HG03108 (cell line): ENCODE measurements at regions not wholly inside any gene's neighbourhood (a gene's known extent, or its start where the extent isn't known, plus 50 kb on each side); places are given as distances from the start of the nearest gene placed in this dataset.
A peak's percentile ranks its signal among the peaks of the same experiment; 100 is the strongest.

ENCODE experiments used
- ATAC-seq: cut with Tn5 transposase; IDR thresholded peaks from one replicate; pipeline ENCODE4 v1.9.1; 2021; ENCODE audit warnings: moderate library complexity; ENCODE audit not compliant: unreplicated experiment

DNA sequence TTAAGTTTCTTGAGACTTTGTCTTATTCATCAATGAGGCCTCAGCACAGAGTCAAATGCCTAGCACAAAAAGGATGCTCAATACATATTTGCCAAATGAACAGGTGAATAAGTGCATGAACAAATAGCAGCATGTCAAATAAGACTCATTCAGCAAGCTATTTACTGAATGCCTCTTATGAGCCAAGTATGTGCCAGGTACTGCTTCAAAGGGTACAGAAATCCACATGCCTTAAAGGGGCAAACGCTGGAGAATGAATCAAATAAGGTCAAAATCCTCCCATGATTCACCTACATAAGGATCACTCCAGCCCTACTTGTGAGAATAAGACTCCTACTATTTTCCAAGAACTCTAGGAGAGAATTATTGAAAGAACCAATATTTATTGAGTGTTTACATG lies 260.2 kb upstream of the CPEB2 start:
- ATAC-seq, result no peak

DNA sequence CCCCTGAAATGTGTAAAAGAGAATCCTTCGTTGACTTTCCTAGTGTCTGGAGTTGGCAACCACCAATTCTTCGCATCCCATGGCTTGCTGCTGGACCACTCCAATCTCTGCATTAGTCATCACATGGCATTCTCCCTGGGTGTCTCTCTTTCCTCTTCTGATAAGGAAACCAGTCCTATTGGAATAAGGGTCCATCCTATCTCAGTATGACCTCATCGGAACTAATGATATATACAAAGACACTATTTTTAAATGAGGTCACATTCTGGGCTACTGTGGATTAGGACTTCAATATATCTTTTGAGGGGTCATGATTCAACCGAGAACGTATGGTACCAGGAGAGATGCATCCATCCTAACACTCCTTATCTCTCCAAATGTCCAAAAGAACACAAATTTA lies 259.1 kb upstream of the CPEB2 start:
- ATAC-seq, result no peak

DNA sequence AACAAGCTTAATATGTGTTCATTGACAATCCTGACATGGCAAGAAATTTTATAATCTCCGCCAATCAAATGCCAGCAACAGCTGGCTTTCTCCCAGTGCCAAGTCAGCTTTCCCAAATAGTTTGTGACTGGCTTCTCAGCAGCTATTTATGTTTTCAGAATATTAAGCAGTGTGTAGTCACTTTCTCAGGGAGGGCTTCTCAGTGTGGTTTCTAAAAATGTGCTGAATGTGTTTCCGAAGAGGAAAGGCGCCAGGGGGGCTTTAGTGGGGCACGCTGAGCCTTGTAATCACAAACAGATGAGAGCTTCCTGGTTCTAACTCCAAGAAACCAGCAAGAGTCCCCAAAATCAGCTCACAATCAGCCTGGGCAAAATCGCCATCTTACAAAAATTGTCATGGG lies 258.7 kb upstream of the CPEB2 start:
- ATAC-seq, result no peak

DNA sequence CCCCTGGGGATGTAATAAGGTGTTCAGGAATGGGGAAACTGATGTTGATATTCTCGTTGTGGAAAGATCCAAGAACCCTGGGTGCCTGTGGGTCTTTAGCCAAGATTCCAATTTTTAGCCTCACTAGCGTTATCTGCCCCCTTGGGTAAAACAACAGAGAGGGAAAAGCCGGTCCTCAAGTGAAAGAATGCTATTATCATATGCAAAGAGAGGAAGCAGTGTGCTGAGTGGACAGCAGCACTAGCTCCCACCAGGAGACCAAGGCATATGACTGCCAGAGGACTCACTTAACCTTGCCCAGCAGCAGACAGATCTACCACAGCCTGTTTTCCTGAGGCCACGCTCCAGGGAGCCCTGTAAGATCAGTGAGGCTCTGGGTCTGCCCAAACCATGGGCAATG lies 257.9 kb upstream of the CPEB2 start:
- no peak for ATAC-seq

DNA sequence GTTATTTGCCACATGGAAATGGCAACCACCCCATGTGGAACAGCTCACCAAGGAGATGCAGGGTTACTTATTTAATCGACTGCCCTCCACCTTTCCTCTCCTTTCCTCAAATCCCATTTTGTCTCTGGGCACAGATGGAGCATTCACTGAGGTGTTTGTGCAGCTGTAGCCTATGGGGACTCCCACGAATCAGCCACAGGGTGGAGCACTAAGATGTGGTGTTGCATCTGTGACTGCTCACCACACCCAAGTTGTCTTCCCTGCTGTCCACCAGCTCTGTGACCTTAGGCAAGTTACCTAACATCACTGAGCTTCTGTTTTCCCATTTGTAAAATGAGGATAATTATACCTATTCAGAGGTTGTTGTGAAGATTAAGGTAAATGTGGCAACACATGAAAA lies 252.4 kb upstream of the CPEB2 start:
- no peak for ATAC-seq

DNA sequence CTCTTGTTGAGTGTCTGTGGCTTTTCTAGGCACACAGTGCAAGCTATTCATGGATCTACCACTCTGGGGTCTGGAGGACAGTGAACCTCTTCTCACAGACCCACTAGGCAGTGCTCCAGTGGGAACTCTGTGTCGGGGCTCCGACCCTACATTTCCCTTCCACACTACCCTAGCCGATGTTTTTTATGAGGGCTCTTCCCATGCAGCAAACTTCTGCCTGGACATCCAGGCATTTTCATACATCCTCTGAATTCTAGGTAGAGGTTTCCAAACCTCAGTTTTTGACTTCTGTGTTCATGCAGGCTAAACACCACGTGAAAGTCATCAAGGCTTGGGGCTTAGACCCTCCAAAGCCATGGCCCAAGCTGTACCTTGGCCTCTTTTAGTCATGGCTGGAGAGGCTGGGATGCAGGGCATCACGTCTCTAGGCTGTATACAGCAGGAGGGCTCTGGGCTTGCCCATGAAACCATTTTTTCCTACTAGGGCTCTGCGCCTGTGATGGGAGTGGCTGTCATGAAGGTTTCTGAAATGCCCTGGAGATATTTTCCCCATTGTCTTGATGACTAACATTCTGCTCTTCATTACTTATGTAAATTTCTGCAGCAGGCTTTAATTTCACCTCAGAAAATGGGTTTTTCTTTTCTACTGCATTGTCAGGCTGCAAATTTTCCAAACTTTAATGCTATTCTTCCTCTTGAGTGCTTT lies 249.8 kb upstream of the CPEB2 start:
- no peak for ATAC-seq

DNA sequence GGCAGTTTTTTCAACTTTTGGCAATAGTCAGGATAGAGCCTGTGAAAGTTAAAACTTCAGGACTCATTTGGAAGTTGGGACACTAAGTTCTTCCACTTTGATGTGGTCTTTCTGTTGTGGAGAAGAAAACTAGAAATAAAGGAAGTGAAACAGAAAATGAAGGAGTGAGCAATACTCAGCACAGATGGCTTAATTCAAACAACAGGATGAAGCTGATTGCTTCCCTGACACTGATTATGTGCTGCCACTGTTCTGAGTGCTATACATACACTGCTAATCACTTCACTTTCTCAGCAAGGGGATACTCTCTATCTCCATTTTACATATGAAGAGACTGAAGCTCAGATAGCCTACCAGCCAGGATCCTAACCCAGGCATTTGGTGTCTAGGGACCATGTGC lies 235.1 kb upstream of the CPEB2 start:
- ATAC-seq, result no peak

DNA sequence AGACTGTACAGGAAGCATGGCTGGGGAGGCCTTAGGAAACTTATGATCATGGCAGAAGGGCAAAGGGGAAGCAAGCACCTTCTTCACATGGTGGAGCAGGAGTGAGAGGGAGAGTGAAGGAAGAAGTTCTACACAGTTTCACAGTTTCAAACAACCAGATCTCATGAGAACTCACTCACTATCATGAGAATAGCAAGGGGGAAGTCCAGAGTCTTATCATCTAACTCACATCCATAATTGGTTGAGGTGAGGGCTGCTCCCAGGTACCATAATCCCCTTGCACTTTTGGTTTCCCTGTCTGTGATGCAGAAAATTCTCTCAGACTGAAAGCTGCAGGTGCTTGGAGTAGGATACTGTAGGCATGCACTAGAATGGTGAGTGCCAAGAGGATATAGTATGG lies 233.8 kb upstream of the CPEB2 start:
- ATAC-seq, result no peak

DNA sequence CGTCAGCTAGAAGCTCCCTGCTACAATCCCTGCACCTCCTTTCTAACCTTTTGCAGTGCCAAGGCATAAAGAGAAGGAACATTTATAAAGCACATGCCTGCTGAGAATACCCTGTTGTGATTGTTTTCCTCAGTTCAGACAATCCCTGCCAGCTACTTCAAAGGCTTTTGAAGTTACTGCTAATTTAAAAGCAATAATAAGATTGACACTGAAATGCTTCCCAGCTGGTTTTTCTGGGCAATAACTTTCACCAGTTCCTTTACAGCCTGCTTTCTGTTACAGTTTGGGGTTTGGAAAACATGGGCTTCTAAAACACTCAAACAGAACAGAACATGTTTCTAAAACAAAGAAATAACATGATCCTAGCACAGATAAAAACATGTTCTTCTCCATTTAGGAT lies 232.3 kb upstream of the CPEB2 start:
- ATAC-seq, result no peak

DNA sequence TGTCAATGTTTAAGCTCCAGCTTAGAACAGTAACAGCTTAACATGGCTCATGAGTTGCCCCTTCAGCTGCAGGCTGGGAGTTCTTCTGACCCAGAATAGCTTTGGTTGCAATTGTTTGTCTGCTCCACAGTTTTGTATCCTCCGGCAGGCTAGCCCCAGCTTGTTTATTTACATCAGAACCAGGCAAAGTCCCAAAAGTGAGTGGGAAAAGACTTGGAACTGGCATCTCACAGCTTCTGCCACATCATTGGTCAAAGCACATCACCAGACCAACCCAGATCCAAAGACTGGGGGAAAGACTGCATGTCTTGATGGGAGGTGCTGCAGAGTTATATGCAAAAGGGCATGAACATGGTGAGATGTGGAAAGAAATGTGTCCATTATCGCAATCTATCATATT lies 231.2 kb upstream of the CPEB2 start:
- no peak for ATAC-seq

DNA sequence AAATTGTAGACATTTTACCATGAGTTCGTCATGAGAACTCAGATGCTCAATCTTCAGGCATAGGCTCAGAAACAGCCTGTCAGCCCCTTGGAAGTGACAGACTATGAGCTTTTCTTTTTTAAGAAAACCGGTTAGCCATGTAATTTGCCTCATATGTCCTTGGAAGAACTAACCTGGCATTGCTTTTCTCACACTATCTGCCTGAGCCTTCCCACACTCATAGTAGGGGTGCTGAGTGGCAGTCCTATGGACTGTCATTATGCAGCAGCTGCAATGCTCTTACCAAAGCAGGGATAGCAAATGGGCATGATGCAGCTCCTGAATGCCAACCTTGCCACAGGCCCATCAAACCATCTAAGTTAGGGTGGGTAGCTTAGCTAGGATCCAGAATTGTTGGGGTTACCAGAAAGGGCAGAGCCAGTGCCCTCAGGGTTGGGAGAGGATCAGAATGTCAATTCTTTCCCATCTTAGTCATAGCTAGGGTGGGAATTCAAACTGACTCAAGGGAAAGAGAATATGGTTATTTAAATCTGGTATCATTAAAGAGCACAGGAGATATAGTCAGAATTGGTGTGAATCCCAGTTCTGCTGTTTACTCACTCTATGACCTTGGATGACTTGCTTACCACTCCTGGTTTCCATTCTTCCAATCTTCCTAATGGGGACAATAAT lies 230.6 kb upstream of the CPEB2 start:
- ATAC-seq, result no peak

DNA sequence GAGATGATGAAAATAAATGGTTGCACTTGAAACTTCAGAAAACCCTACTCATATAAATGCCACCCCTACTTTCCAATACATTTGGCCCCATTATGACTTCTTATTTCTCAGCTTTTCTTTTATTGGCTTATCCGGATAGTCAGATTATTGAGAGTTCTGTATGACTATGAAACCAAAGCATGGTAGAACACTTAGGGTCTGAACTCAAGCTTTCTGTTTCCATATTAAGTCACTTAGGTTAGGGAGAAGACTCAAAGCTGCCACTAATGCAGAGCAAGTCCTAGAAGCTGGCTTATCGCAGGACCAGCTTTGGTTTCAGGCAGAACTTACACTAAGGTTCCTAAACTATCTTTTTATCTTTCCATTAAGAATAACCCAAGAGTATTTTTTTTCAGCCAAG lies 229.9 kb upstream of the CPEB2 start:
- no peak for ATAC-seq

DNA sequence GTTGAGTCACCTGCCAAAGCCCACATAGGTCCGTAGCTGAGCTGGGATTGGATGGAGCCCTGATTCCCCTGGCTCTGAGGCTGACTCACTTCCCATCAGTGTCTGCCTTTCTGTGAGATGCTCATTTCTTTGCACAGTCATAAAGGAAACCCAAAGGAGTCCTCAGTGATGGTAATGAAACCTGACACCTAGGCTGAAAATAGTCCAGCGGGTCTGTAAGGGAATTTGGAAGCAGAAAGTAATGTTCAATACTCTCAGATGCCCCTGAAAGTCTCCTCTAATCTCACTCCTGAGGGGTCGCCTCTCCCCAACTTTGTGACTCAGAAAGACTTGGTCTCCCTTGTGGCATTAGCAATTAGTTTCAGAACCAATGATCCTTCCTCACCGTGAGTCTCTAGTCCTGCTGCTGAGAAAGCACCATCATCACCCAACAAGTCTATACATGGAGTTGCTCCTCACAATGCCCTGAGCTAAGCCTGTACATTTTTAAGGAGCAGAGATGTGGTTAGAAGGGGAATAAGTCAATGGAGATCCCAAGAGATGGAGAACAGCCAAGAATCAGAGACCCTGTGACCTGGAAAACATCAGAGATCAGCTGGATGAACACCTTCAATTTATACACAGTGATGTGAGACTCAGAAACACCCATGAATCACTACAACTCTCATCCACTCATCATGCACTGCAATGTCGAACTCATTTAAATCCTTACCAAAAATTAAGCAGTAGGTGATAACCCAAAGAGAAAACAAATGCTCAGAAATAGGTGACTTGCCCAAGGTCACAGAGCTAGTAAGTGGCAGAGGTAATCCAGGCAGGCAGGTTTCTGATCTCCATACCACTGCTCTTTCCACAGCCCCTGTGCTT lies 219.0 kb upstream of the CPEB2 start:
- peak; percentile 88 for ATAC-seq

DNA sequence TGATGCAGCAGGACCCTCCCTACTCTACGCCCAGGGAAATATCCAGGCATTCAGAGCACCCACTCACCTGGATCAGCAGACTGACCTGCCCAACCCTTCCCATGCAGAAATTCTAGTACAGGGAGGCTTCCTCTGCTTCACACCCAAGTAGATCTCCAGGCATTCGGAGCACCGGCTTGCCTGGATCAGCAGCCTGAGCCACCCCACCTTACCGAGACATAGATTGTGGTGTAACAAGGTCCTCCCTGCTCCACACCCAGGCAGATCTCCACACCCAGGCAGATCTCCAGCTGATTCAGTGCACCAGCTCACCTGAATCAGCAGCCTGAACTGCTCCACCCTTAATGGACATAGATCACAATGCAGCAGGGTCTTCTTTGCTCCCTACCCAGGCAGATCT lies 215.1 kb upstream of the CPEB2 start:
- ATAC-seq, result no peak

DNA sequence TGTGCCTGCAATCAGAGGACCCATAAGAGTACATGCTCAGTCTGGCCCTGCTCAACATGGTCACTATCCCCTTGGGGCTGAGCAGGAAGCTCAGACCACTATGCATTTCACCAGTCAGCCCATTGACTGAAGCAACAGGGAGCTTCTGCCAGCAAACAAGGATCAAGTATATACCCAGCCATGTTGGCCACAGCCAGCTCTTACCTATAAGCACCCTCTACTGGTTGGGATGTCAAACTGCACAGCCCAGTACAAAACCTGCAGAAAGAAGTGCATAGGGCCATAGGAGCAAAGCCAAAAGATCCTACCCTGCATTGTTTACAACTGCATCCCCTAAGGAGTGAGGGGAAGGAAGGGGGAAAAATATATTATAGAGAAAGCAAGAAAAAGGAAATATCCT lies 214.4 kb upstream of the CPEB2 start:
- no peak for ATAC-seq

DNA sequence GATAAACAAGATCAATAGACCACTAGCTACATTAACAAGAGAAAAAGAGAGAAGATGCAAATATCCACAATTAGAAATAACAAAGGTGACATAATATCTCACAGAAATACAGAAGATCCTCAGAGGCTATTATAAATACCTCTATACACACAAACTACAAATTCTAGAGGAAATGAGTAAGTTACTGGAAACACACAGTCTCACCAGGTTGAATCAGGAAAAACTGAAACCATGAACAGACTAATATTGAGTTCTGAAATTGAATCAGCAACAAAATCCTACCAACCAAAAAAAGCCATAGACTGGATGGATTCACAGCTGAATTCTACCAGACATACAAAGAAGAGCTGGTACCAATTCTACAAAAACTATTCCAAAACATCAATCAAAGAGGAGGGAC lies 211.8 kb upstream of the CPEB2 start:
- ATAC-seq, result no peak

DNA sequence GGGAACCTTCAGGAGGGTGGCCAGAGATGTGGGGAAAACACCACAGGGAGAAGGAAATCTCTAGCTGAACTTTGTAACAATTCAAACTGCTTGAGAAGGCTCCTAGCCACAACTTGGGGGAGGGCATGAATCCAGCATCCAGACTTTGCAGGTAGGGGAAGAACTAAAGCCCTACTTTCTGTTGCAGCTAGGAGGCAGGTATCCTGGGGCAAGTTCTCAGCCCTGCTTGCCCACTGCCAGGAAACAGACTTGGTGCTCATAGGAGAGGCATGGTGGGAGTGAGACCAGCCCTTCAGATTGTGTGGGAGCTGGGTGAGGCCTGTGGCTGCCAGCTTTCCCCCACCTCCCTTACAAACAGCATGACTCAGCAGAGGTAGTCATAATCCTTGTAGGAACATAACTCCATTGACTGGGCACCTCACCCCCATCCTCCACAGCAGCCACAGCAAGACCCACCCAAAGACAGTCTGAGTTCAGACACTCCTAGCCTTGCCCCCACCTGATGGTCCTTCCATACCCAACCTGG lies 209.5 kb upstream of the CPEB2 start:
- ATAC-seq, result no peak

DNA sequence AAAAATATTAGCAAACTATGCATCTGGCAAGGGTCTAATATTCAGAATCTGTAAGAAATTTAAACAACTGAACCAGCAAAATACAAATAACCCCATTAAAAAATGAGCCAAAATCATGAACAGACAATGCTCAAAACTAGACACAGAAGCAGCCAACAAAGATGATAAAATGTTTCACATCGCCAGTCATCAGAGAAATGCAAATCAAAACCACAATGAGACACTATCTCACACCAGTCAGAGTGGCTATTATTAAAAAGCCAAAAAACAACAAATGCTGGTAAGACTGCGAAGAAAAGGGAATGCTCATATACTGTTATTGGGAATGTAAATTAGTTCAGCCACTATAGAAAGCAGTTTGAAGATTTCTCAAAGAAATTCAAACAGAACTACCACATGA lies 201.3 kb upstream of the CPEB2 start:
- ATAC-seq, result no peak

DNA sequence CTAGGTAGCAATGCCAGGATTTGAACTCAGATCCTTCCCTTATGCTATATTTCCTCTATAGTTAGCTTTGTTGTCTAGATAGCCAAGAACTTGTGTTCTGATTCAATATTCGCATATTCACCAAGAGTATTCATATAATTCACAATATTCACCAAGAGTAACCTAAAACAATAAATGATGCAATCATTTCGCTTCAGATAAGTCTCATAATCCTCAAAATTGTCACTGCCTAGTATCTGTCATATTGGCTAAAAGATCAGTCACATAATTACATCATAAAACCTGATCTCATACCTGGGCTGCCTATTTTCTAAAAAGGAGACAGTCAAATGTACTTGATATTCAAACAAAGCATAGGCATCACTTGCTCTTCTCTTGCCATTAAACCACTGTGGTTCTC lies 199.7 kb upstream of the CPEB2 start:
- no peak for ATAC-seq

DNA sequence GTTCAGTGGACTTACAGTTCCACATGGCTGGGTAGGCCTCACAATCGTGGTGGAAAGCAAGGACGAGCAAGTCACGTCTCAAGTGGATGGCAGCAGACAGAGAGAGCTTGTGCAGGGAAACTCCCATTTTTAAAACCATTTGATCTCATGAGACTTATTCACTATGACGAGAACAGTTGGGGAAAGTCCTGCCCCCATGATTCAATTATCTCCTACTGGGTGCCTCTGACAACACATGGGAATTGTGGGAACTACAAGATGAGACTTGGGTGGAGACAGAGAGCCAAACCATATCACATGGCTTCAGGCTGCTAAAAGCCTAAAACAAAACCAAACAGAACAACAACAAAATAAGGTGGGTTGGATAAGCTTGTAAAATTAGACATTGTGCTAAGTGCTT lies 194.4 kb upstream of the CPEB2 start:
- no peak for ATAC-seq

DNA sequence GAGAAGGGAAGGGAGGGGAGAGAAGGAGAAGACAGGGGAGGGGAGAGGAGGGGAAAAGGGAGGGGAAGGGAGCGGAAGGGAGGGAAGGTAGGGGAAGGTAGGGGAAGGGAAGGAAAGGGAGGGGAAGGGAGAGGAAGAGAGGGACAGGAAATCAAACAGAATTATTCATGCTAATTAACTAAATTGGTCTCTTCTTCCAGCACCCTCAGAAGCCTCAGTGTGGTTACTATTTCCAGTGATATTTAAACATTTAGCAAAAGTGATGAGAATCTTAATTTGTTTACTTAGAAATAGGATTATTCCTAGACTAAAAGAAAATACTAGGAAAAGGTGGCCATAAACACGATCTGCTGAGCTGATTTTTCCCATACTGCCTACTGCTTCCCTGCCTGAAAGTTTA lies 193.1 kb upstream of the CPEB2 start:
- ATAC-seq, result no peak

DNA sequence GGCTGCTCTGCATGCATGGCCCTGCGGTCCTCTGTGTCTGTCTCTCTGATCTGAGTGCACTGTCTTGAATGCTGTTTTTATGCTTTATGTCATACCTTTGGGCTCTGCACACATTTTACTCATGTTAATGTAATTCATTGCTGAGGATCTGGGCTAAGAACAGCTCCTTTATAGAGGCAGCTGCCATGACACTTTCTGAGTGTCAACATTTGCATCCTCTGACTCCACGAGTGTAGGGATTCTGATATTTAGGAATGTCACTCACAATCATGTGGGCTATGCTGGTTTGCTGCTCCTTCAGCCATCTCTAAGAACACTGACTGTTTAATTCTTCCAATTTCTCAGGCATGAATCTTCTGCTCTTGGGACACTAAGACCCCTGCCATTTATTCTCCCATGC lies 192.2 kb upstream of the CPEB2 start:
- ATAC-seq, result no peak
